HL-60 (cell line): ENCODE measurements at regions not wholly inside any gene's neighbourhood (a gene's known extent, or its start where the extent isn't known, plus 50 kb on each side); places are given as distances from the start of the nearest gene placed in this dataset.

Source experiments
- CTCF ChIP-seq: IDR thresholded peaks from one replicate; pipeline ENCODE4 v1.5.1; 2011; ENCODE audit warnings: low read length, control low read depth, inconsistent platforms; ENCODE audit not compliant: insufficient read depth
- GABPA ChIP-seq: IDR thresholded peaks from 2 replicates; pipeline ENCODE4 v1.6.1; 2012; ENCODE audit warnings: low read depth
- POLR2AphosphoS5 ChIP-seq: IDR thresholded peaks from 2 replicates; pipeline ENCODE4 v1.6.1; 2012; ENCODE audit warnings: low read depth

- TF ChIP-seq POLR2AphosphoS5 (no peak), CTCF (no peak), GABPA (no peak)
Observed at GRCh38 chr9:113786071-113786470, 90.0 kb upstream of the ZNF618 start.
